GM12892 (cell line): ENCODE measurements at regions not wholly inside any gene's neighbourhood (a gene's known extent, or its start where the extent isn't known, plus 50 kb on each side); places are given as distances from the start of the nearest gene placed in this dataset.

Experiments used
- POLR2A ChIP-seq: IDR thresholded peaks from 2 replicates; pipeline ENCODE4 v1.6.1; 2011; ENCODE audit warnings: low read depth, low read length, control low read depth
- POLR2AphosphoS5 ChIP-seq: IDR thresholded peaks from 2 replicates; pipeline ENCODE4 v1.6.1; 2011; ENCODE audit warnings: low read depth, low read length, control low read depth
- TAF1 ChIP-seq: IDR thresholded peaks from 2 replicates; pipeline ENCODE4 v1.6.1; 2011; ENCODE audit warnings: low read depth, mild to moderate bottlenecking, control low read depth, low read length, borderline replicate concordance

GRCh38 chr11:15674756-15675155 lies 560.0 kb downstream of the INSC start:
- TF ChIP-seq POLR2A (no peak), POLR2AphosphoS5 (no peak), TAF1 (no peak)
